Immature natural killer cell (primary cell): ENCODE measurements at regions not wholly inside any gene's neighbourhood (a gene's known extent, or its start where the extent isn't known, plus 50 kb on each side); places are given as distances from the start of the nearest gene placed in this dataset.

ENCODE experiments used
- DNase-seq, 3 donors: peaks; one replicate each; pipeline ENCODE4 v3.0.0; 2022; ENCODE audit warnings: mixed read lengths in 1 of 3
- H3K27ac Mint-ChIP-seq, 6 donors: one replicate each; pipeline ENCODE4 v1.8.0; 2020; ENCODE audit warnings: mixed read lengths in 6 of 6, mild to moderate bottlenecking in 5 of 6, inconsistent platforms in 4 of 6, moderate library complexity in 3 of 6
- H3K27me3 Mint-ChIP-seq, 3 donors: one replicate each; pipeline ENCODE4 v1.8.0; 2020 to 2021; ENCODE audit warnings: low read depth in 3 of 3, mild to moderate bottlenecking in 3 of 3, mixed read lengths in 3 of 3, moderate library complexity in 3 of 3, inconsistent platforms in 1 of 3
- H3K36me3 Mint-ChIP-seq, 3 donors: one replicate each; pipeline ENCODE4 v1.8.0; 2020; ENCODE audit warnings: mixed read lengths in 3 of 3, inconsistent platforms in 2 of 3, mild to moderate bottlenecking in 2 of 3
- H3K4me1 Mint-ChIP-seq, 2 donors: one replicate each; pipeline ENCODE4 v1.8.0; 2020; ENCODE audit warnings: inconsistent platforms in 2 of 2, mild to moderate bottlenecking in 2 of 2, mixed read lengths in 2 of 2, moderate library complexity in 1 of 2
- H3K4me3 Mint-ChIP-seq, 5 donors: one replicate each; pipeline ENCODE4 v1.8.0; 2020; ENCODE audit warnings: mild to moderate bottlenecking in 5 of 5, mixed read lengths in 5 of 5, inconsistent platforms in 3 of 5, moderate library complexity in 3 of 5
- H3K9me3 Mint-ChIP-seq, 6 donors: one replicate each; pipeline ENCODE4 v1.8.0; 2020; ENCODE audit warnings: mild to moderate bottlenecking in 6 of 6, mixed read lengths in 6 of 6, inconsistent platforms in 4 of 6, moderate library complexity in 3 of 6

DNA sequence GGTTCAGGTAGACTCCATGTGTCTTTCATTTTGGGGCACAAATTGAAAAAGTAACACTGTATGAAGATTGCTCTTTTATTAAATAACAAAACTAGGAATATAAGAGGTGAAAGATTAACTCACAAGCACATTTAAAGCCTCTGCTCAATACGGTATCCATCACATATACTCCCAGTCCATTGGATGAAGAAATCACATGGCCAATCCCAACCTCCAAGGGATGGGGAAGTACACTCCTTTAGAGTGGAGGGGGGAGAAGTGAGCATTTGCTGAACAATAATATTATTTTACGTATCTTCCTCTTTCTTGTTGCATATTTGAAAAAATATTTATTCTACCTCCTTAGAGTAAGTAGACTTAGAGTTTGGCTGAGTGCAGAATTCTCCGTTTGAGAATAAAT is 316.5 kb downstream of the LMX1A start:
- H3K4me3 Mint-ChIP-seq = no peak overlapping the region
- H3K4me1 Mint-ChIP-seq = no peaks in the 10 kb centered on the region
- no peak overlapping the region for H3K27ac Mint-ChIP-seq
- H3K9me3 Mint-ChIP-seq = peaks cover 0 to 4% (median 2%) of the 10 kb centered on the region in 6 donors
- no peak for DNase-seq
- H3K27me3 Mint-ChIP-seq = peaks cover 0 to 1% (median 0%) of the 10 kb centered on the region in 3 donors
- H3K36me3 Mint-ChIP-seq = no peaks in the 10 kb centered on the region

DNA sequence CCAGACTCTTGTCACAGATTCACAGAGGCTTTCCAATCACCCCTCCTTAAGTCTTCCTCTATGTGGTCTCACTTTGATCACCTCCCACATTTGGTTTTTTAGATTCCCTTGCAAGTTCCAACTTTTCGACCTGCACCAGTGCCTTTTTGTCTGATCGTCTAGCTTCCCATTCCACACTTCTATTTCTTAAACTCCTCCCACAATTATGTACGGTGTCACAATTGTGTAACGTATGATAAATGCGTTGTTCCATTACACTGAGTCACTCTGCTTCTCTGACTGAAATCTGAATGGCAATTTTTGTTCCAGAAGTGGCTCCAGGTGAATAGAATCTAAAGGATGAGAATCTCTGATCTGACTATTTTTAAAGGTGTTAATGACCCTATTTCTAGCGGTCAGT is 320.1 kb downstream of the LMX1A start:
- Mint-ChIP-seq H3K36me3 (no peaks in the 10 kb centered on the region), H3K27me3 (peaks cover 0 to 3% (median 0%) of the 10 kb centered on the region in 3 donors), H3K4me1 (no peaks in the 10 kb centered on the region), H3K4me3 (no peak overlapping the region), H3K9me3 (peaks cover 0 to 4% (median 2%) of the 10 kb centered on the region in 6 donors), H3K27ac (no peak overlapping the region)
- DNase-seq = no peak

DNA sequence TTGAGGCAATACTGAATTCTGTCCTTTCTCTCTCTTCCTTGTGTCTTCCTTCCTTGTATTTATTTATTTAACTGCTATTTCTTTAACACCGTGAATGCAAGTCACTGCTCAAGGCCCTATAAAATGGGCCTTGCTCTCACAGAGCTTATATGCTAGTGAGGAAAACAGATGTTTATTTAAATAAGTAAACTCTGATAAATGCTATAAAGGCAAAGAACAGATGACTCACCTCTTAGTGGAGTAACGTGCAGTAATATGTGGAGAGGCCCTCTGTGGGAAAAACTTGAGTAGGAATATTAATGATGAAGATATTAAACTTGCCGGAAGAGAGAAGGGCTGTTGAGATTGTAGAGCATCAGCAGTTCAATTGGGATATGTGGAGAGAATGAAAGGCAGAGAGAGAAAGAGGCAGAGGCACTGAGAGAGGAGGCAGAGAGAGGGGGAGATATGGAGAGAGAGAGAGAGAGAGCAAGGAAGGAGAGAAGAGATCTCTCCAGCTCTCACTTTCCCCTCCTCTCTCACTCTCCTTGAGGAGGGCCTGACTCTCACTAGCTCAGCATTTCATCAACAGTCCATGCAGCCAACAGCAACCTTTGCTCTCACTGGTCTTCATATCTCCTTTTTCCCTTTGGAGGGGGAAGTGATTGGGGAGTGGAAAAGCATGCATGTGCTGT is 322.2 kb downstream of the LMX1A start:
- H3K4me1 Mint-ChIP-seq = no peaks in the 10 kb centered on the region
- H3K4me3 Mint-ChIP-seq = no peak overlapping the region
- no peak for DNase-seq
- H3K36me3 Mint-ChIP-seq = no peaks in the 10 kb centered on the region
- peaks cover 0 to 4% (median 2%) of the 10 kb centered on the region in 3 donors for H3K27me3 Mint-ChIP-seq
- H3K9me3 Mint-ChIP-seq = peaks cover 0 to 4% (median 0%) of the 10 kb centered on the region in 6 donors
- H3K27ac Mint-ChIP-seq = no peak overlapping the region

DNA sequence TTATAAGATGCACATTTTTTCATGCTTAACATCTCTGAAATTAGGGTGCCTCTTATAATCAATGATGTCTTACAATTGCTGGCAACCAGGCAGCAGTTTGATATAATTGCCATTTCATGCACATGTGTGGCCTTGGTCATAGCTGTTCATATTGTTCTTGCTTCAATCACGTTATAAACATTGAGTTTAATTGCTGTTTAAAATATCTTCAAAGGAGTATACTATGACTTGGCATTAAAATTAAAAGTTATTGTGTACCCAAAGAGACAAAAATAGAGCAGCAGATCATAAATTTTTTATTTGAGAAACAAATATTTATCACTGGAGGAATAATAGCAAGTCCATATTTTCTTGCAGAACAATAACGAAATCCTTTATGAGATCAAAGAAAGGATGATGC is 325.5 kb downstream of the LMX1A start:
- Mint-ChIP-seq H3K4me3 (no peak overlapping the region), H3K9me3 (peaks cover 0 to 8% (median under 1%) of the 10 kb centered on the region in 6 donors), H3K36me3 (no peaks in the 10 kb centered on the region), H3K27ac (no peak overlapping the region), H3K4me1 (no peaks in the 10 kb centered on the region), H3K27me3 (peaks cover 0 to 4% (median 2%) of the 10 kb centered on the region in 3 donors)
- no peak for DNase-seq

DNA sequence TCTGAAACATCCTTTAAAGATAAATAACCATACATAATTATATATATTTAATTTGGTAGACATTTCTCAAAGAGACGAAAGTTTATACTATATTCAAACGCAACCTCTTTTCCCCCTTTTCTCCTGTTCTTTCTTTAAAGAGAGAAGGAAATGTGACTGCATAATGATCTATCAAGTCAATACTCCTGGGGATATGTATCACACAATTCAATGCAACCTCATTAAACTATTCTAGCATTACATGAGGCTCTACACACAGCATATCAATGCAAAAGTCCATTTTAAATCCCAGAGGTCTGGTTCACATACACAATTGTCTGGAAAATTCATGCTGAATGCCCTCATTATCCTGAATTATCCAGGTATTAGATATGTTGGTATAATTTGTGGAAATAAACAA is 330.7 kb downstream of the LMX1A start:
- Mint-ChIP-seq H3K27me3 (peaks cover 0 to 2% (median 2%) of the 10 kb centered on the region in 3 donors), H3K4me1 (no peaks in the 10 kb centered on the region), H3K4me3 (no peak overlapping the region), H3K9me3 (peaks cover 0 to 12% (median 7%) of the 10 kb centered on the region in 6 donors), H3K27ac (no peak overlapping the region), H3K36me3 (peaks cover 0 to 4% (median 0%) of the 10 kb centered on the region in 3 donors)
- no peak for DNase-seq

DNA sequence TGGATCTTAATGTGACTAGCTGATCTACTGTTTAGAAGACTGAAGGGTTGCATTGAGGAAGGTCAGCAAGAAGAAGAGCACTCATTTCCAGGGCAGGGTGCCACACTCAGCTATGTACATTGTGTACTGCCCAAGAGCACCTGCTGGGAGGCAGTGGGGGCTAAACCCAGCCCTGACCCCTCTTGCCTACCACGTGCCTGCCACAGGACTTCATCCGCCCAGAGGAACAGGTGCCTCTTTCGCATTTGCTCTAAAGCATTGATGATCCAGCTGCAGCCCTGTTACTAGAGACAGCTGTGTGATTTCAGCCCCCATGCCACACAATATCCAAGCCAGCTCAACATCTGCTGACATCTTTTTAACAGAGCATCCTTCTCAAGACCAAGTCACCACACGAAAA is 341.8 kb downstream of the LMX1A start:
- no peak overlapping the region for H3K4me3 Mint-ChIP-seq
- H3K4me1 Mint-ChIP-seq = no peaks in the 10 kb centered on the region
- peaks cover 0 to 3% (median 2%) of the 10 kb centered on the region in 3 donors for H3K27me3 Mint-ChIP-seq
- H3K9me3 Mint-ChIP-seq = peaks cover 4 to 19% (median 8%) of the 10 kb centered on the region in 6 donors
- DNase-seq = no peak
- no peak overlapping the region for H3K27ac Mint-ChIP-seq
- no peaks in the 10 kb centered on the region for H3K36me3 Mint-ChIP-seq

DNA sequence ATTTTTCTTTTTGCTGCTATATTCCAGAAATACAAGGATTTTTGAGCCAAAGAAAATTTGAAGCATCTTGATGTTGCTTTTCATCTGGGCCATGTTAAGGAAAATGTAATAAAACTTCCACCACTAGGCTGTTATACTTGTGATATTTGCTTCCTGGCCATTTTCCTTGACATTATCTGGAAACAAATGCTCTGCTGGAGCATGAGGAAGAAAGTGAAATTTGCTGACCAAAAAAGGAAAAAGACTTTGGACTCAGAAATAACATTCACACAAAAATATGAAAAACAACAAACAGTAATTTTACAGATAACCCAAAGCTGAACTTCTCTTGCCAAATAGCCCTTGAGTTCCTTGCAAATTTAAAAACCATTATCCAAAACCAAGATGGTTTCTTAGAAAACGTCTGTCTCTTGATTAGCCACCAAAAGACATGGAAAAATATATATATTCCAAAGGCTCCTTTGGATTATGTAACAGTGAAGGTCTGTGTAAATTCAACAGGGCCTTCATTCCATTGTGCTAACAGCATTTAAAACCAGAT is 344.5 kb downstream of the LMX1A start:
- Mint-ChIP-seq H3K27me3 (peaks cover 0 to 3% (median 2%) of the 10 kb centered on the region in 3 donors), H3K9me3 (peaks cover 0 to 4% (median 0%) of the 10 kb centered on the region in 6 donors), H3K4me1 (no peaks in the 10 kb centered on the region), H3K36me3 (no peaks in the 10 kb centered on the region), H3K4me3 (no peak overlapping the region), H3K27ac (no peak overlapping the region)
- no peak for DNase-seq

DNA sequence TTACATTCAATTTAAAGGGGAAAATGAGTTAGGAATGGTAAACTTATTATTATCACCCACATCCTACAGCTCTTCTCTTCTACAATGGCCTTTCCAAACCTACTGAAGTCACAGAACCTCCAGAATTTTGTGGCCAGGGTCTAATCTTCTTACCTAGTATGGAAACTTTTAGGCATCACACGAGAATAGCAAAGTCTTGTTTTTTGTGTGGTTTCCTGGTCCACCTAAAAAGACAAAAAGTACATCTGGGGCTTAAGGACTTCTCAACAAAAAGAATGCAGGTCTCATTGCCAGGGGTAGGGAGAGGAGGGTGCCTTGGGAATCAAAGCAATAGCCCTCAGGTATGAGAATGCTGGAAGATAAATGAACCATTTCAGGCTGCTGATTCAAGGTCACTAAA is 345.3 kb downstream of the LMX1A start:
- Mint-ChIP-seq H3K4me1 (no peaks in the 10 kb centered on the region), H3K27me3 (peaks cover 0 to 3% (median 0%) of the 10 kb centered on the region in 3 donors), H3K27ac (no peak overlapping the region), H3K9me3 (peaks cover 0 to 2% (median 0%) of the 10 kb centered on the region in 6 donors), H3K4me3 (no peak overlapping the region), H3K36me3 (no peaks in the 10 kb centered on the region)
- no peak for DNase-seq

DNA sequence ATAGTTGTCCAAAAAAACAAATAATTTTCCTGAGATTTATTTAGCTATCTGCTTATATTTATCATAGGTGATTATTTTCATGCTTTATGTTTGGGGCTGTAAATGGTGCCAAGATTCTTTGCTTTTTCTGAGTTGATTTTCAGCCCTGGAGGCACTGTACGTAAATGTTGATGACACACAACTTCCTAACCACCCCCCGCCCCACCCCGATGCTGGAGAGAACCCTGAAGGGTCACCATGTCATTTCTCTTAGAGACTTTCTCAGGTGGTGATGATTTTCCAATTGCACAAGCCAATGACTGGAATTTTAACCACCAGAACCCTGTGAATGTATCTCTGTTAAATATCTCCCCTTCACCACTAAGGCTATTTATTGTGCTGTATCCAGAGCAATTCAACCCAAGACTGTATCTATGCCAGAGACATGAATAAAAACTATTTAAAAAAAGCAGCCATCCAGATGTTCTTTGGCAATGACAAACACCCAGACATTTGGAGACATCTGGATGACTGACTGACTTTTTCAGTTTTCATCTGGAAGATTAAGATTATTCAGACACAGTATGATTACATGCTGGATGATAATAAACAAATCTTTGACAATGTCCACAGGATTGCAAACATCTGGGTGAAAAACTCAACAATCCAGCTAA is 346.0 kb downstream of the LMX1A start:
- Mint-ChIP-seq H3K4me1 (no peaks in the 10 kb centered on the region), H3K9me3 (peaks cover 0 to 2% (median 0%) of the 10 kb centered on the region in 6 donors), H3K36me3 (no peaks in the 10 kb centered on the region), H3K27ac (no peak overlapping the region), H3K4me3 (no peak overlapping the region), H3K27me3 (peaks cover 0 to 3% (median 0%) of the 10 kb centered on the region in 3 donors)
- DNase-seq = no peak

DNA sequence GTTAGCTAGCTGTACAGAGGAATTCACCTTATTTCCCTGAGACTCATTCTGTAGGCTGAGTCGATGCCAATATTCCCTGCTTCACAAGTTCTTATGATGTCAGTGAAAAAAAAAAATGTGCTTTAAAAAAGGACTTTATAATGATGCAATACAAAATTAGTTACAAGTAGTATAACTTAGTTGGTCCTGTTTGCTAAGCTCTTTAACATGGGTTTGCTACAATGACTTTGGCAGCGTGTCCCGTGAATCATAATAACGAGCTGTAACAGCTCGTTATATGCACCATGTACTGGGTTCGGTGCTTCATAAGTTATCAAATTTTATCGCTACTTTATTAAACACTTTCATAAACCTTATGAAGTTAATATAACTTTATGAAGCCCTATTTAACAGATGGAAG is 349.7 kb downstream of the LMX1A start:
- Mint-ChIP-seq H3K36me3 (no peaks in the 10 kb centered on the region), H3K4me1 (no peaks in the 10 kb centered on the region), H3K27ac (no peak overlapping the region), H3K9me3 (peaks cover 0 to 2% (median 0%) of the 10 kb centered on the region in 6 donors), H3K4me3 (no peak overlapping the region), H3K27me3 (peaks cover 0 to 3% (median 0%) of the 10 kb centered on the region in 3 donors)
- DNase-seq = no peak

DNA sequence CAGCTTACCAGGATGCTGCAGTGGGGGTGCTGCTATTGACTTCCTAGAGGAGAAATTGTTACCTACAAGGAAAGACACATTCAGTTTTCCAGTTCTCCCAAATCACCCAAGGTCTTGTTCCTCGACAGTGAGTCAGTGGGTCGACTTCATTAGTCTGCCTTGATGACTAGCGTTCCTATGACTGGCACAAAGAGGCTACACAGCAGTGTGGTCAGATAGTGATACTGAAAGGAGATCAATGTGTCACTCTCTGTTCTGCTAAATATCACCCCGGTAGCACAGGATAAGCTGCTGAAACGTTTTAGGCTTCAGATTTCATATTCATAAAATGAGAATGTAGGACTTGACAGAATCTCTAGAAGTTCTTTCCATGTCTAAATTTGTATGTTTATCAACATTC is 357.4 kb downstream of the LMX1A start:
- no peaks in the 10 kb centered on the region for H3K4me1 Mint-ChIP-seq
- H3K36me3 Mint-ChIP-seq = peaks cover 0 to 3% (median 0%) of the 10 kb centered on the region in 3 donors
- no peak overlapping the region for H3K4me3 Mint-ChIP-seq
- peaks cover 0 to 2% (median 2%) of the 10 kb centered on the region in 3 donors for H3K27me3 Mint-ChIP-seq
- DNase-seq = no peak
- H3K9me3 Mint-ChIP-seq = peaks cover 0 to 9% (median 5%) of the 10 kb centered on the region in 6 donors
- H3K27ac Mint-ChIP-seq = no peak overlapping the region

DNA sequence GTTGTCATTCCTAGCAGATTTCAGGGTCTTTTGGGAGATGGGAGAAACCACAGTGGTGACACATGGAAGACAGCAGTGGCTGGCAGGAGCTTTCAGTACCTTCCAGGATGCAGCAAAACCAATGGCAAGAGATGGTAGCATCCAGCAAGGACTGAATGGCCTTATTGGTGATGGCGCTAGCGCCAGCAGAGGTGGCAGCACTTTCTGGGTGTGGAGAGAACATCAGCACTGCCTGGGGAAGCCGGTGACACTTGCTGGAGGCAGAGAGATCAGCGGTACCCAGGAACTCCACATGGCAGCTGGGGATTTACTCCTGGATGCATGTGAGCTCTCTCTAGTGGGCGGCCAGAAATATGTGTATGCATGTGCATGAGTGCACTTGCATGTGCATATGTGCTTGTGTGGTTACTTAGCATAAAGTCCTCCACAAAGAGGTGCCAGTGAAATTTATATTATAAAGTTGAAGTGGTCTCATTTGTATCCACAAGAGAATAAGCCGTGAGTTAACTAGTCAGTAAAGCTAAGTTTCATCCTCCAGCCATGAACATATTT is 364.7 kb downstream of the LMX1A start:
- Mint-ChIP-seq H3K4me1 (no peaks in the 10 kb centered on the region), H3K9me3 (peaks cover 0 to 4% (median under 1%) of the 10 kb centered on the region in 6 donors), H3K27me3 (peaks cover 0 to 2% (median 2%) of the 10 kb centered on the region in 3 donors), H3K4me3 (no peak overlapping the region), H3K27ac (no peak overlapping the region), H3K36me3 (peaks cover 0 to 3% (median 0%) of the 10 kb centered on the region in 3 donors)
- DNase-seq = no peak

DNA sequence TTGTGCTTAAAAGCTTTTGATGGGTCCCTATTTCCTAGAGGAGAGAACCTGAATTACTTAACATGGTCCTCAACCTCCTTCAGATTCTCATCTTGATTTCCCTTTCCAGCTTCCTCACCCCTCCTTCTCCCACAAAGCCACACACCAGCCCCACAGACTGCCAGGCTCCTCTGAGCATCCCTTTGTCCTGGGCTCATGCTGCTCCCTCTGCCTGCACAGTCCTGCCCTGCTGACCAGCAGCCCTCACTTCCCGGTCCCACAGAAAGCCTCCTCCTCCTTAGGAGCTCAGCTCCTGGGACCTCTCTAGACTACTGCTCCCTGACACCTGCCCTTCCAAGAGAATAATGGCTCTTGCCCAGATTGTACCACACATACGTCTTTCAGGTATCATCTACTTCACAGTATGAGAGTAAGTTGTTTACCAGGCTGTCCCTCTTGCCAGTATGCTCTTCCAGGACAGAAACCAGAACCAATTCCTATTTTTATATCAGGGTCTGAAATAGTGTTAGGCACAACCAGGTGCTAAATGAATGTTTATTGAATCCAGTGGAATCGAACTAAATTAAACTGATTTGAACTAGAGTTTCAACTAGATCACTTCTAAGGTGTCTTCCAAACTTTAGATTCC is 373.4 kb downstream of the LMX1A start:
- Mint-ChIP-seq H3K9me3 (peaks cover 0 to 4% (median under 1%) of the 10 kb centered on the region in 6 donors), H3K4me3 (no peak overlapping the region), H3K27me3 (no peaks in the 10 kb centered on the region), H3K36me3 (no peaks in the 10 kb centered on the region), H3K27ac (no peak overlapping the region), H3K4me1 (no peaks in the 10 kb centered on the region)
- DNase-seq = no peak

DNA sequence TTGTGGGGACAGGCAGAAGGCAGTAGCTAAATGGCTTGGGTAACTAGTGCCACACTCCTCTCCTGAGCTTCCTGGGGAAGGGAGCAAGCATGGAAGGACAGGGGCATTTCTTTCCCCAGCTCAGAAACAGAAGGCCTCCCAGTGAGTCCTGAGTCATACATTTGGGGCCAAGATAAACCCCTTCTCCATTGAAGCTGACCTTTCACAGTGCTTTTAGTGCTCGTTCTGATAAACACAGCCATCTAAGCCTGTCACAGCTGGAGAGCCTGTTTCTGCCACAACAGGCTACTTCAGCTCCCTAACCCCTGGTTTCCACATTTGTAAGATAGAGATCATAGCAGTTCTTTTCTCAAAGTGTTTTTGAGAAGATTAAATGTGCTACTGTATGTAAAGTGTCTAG is 374.0 kb downstream of the LMX1A start:
- H3K27me3 Mint-ChIP-seq = no peaks in the 10 kb centered on the region
- peaks cover 0 to 4% (median under 1%) of the 10 kb centered on the region in 6 donors for H3K9me3 Mint-ChIP-seq
- DNase-seq = no peak
- no peaks in the 10 kb centered on the region for H3K4me1 Mint-ChIP-seq
- H3K36me3 Mint-ChIP-seq = no peaks in the 10 kb centered on the region
- H3K4me3 Mint-ChIP-seq = no peak overlapping the region
- H3K27ac Mint-ChIP-seq = no peak overlapping the region
